CD4-positive, alpha-beta T cell treated with Interleukin-1 beta for 1 hour (primary cell): ENCODE measurements at regions not wholly inside any gene's neighbourhood (a gene's known extent, or its start where the extent isn't known, plus 50 kb on each side); places are given as distances from the start of the nearest gene placed in this dataset.

Experiments used
- DNase-seq, 2 donors: peaks; one replicate each; pipeline ENCODE4 v3.0.0-alpha.2; 2020 to 2022

DNA sequence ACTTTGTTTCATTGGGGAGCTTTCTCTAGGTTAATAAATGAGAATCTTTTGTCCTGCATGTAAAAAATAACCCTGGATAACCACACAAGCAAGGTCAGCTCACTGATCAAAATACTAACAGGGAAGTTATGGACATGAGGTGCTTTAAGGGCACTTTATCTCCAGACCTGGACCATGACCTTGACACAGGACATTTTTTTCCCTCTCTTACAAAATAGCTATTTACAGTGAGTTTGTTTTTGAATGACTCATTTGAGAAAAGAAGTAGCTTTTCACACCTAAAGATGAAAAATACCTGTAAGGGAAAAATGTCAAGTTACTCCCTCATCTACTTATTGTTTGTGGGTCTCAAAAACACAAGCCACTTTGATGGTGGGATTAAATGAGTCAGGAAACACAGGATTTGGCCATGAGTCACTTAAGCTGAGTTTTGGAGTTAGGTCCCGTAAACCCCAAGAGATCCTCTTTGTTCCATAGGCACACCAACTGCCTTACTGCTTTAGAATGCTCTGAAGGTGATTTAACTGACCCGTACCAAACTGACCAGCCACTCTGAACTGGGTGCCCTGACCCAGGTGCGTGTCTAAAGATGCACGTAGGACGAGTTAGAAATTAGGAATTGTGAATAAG, 479.3 kb upstream of the NXPH2 start:
- DNase-seq: no peak

DNA sequence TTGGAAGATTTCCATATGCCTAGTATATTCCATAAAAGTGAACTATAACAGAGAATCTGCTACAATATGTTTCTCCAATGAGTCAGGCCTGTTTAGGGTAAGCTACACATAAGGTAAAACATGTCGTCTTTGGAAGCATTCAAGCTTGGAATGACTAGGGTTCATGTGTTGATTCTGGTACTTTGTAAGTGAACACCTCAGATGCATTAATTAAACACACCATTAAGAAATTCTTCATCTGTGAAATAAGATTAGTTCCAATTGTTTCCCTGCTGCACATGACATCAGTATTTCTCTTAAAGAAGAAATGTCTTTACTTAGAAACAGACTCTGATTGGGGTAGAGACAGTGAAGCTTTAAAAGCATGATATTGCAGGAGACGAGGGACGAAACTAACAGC, 461.1 kb upstream of the NXPH2 start:
- no peak for DNase-seq

DNA sequence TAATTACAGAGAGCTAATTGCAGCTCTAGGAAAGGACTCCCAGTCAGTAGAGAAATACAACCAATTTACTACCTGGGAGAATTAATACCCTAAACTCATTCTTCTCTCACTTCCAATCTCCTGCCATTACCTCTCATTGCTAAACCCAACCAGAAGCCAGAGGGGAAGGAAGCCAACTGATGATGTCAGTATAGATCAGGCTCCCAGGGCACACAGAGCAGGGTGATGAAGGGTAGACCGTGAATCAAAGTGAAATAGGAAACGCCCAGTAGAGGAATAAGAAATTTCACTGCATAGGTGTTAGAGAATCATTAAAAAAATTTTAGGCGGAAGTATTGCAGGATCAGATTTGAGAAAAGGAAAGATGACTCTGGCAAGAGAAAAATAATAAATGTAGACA, 456.8 kb upstream of the NXPH2 start:
- DNase-seq: no peak

GRCh38 chr2:139230881-139231280, 450.7 kb upstream of the NXPH2 start:
- DNase-seq: no peak

GRCh38 chr2:139228276-139228675, 448.1 kb upstream of the NXPH2 start:
- no peak for DNase-seq

DNA sequence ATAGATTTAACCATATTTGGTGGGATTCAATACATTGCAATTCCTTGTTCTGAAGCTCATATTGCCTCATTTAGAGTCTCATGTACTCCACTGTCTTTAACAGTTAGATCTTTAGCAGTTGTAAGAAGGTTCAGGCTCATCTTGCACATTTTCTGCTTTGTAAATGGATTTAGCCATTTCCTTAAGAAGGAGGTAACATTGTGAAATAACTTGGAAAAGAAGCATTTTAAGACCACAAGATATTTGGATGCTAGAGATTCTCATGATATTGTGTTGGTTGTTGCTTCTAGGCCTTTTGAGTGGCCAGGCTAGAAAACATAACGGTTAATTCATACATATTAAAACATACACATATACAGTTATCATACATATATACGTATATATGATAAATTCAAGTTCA, 445.8 kb upstream of the NXPH2 start:
- DNase-seq: no peak

- DNase-seq: no peak
Measured at GRCh38 chr2:139218181-139218580, 438.0 kb upstream of the NXPH2 start.

DNA sequence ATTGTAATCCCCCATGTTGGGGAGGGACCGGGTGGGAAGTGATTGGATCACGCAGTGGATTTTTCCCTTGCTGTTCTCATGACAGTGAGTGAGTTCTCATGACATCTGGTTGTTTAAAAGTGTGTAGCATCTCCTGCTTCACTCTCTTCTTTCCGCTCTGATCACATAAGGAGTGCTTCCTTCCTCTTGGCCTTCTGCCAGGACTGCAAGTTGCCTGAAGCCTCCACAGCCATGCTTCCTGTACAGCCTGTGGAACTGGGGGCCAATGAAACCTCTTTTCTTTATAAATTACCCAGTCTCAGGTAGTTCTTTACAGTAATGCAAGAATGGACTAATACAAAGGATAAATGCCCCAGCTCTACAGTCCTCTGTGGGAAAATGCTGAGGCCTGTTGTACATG, 437.5 kb upstream of the NXPH2 start:
- DNase-seq: no peak

DNA sequence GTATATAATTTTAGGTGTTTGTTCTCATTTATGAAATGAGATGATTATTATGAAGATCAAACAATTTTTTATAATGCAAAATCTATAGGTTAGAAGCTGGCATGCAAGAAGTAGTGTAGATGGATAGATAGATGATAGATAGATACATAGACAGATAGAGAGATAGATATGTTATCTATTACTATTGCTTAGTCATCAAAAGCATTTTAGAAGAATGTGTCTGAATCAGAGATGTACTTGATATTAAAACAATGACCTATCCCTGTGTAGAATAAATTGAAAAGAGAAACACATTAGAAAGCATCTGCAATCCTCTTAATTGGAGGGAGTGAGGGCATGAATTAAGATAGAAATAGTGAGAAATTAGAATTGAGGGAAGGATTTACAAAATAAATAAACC, 436.2 kb upstream of the NXPH2 start:
- DNase-seq: no peak

GRCh38 chr2:139214801-139215200, 434.6 kb upstream of the NXPH2 start:
- DNase-seq: no peak

DNA sequence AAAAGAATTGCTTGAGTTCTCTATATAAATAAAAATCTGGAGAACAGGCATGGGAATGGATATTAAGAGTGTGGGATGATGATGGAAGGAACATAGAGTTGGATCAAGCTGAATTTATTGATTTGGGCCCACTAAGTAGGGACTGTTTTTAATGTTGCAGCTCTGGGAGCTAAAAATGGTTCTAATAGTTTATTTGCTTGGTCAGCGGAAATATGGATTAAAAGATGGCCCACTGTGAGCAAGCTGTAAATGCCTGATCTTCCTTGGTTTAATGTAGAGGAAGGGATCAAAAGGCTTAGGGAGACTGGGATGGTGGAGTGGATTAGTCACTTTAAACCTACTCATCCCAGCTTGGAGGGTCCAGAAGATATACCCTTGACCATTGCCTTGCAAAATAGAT, 429.4 kb upstream of the NXPH2 start:
- DNase-seq: no peak

GRCh38 chr2:139201516-139201915, 421.3 kb upstream of the NXPH2 start:
- DNase-seq: no peak

DNA sequence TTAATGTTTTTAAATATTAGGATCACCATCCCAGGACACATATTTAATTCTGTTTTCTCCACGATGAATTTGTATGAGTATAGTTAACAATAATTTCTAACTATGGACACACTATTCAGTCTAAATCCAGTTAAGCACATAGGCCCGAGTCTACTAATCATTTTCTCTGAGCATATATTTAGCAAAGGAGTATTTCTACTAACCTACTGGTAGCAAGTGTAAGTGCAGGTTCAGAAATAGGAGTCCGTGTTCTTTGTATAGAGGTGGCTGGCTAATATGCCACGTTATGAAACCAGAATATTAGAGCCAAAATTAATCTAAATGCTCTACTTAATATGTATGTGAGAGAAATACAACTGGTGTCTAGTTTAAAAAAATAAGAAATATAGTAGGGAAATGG, 416.6 kb upstream of the NXPH2 start:
- no peak for DNase-seq

DNA sequence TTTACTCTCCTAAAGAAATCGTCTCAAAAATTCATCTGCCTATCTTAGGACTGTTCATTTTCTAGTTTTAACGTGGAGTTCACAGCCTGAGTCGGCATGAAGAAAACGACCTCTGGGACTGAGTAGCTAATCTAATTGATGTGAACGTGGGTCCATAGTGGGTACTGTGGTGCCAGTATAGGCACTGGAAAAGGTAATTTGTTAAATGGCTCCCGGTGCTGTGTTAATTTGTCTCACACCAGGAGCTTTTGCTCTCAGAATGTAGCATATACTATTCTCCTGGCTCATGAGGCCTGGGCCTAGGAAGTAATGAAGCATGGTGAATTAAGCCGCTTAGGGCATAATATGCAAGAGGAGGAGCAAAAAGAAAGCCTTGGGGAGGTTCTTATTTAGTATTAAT, 414.4 kb upstream of the NXPH2 start:
- DNase-seq: no peak

- DNase-seq: no peak
Measured at GRCh38 chr2:139177041-139177440, 396.9 kb upstream of the NXPH2 start.

GRCh38 chr2:139175510-139175909, 395.3 kb upstream of the NXPH2 start:
- no peak for DNase-seq

- DNase-seq: no peak
Measured at GRCh38 chr2:139170406-139170805, 390.2 kb upstream of the NXPH2 start.

GRCh38 chr2:139165601-139166000, 385.4 kb upstream of the NXPH2 start:
- no peak for DNase-seq

DNA sequence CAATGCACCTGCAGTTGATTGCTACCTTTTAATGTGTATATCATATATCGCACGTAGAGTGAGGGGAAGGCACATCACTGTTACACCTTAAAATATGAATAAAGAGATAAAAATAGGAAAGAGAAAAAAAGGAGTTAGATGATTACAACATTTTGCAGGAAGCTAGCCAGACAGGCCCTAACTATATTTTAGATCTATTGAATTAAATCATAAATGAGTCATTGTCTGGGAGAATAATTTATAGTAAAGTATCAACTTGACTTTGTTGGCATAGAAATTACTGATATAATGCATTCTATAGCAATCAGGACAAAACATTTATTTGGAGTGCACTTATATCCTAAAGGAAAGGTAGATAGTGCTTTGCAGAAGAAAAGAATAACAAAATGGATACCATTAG, 384.9 kb upstream of the NXPH2 start:
- no peak for DNase-seq

DNA sequence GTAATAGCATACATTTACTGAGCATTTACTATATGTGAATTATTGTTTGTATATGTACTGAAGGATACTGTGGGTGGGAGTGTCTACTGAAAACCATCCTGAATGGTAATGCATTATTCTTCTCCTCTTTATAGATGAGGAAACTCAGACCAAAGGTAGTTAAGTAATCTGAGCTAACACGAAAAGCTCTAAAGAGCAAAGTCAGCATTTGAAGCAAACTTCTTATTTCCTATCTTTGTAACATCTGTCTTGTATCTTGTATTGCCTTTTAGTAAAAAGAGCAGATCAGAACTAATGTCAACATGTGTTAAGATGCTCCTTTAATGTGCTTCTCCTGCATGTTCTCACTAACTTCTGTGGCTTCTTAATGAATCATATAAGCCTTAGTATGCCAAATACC, 382.8 kb upstream of the NXPH2 start:
- no peak for DNase-seq

DNA sequence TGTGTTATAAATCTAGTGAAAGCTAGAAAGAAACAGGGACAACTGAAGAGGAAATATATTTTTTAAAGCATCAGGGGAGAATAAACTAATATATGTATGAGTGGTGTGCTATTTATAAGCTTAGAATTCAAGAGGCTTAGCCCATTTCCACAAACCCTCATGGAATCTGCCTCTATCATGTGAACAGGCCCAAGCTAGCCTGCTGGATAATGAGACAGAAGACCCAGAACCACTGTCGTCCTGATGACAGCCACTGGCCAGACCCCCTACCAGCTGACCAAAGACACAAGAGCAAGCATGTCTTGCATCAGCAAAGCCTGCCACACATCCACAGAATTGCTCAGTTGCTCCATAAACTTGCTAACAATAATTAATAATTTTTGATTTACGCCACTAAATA, 382.3 kb upstream of the NXPH2 start:
- DNase-seq: no peak

GRCh38 chr2:139160836-139161235, 380.6 kb upstream of the NXPH2 start:
- no peak for DNase-seq

DNA sequence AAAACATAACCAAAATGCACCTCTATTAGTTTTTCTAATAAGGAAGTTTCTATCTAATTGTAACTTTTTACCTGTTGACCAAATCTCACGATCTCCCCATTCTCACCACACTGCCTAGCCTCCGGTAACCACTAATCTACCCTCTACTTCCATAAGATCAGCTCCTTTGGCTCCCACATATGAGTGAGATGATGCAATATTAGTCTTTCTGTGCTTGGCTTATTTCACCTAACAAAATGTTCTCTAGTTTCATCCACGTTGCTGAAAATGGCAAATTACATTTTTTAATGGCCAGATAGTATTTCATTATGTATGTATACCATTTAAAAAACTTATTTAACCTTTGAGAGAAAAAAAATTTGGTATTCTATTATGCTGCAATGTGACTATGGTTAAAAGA, 379.0 kb upstream of the NXPH2 start:
- no peak for DNase-seq

DNA sequence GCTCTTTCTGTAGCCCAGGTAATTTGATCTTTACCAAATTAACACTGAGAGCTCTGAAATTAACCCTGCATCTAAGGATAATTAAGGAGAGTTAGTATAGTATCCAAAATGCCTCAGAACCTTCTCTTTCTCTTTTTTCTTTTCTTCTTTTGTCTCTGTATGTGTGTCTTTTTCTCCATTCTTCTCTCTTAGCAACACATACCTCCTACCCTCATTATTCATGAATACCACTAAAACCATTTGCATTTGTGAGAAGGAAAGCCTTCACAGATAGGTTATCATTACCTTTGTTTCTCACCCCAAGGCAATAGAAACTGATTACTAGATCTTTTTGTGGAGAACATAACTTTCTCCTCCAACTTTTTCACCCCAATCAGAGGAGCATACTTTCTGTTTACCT, 376.5 kb upstream of the NXPH2 start:
- DNase-seq: no peak

DNA sequence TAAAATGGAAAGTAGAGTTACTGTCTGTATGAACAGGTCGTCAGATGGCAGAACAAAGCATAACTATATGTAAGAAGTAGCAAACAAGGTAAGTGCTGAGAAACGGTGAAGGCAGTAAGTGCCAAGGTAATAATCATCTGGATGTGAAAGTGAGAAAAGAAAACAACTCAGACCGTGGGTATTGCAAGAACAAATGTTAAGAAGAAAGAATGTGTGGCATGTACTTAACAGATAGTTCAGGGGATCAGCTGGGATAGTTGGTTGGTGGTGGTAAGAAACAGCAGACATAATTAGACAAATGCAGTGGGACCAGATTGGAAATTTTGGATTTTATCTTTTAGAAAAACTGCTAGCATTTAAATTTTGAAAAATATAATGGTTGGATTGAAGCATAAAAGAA, 375.8 kb upstream of the NXPH2 start:
- no peak for DNase-seq
